ENCODE measurements at regions not wholly inside any gene's neighbourhood (a gene's known extent, or its start where the extent isn't known, plus 50 kb on each side); places are given as distances from the start of the nearest gene placed in this dataset.
"Not testable (repeated sequence)": the region's sequence is repeated elsewhere in the genome, so short reads cannot be mapped to it uniquely, and the experiment has no call there.

DNA sequence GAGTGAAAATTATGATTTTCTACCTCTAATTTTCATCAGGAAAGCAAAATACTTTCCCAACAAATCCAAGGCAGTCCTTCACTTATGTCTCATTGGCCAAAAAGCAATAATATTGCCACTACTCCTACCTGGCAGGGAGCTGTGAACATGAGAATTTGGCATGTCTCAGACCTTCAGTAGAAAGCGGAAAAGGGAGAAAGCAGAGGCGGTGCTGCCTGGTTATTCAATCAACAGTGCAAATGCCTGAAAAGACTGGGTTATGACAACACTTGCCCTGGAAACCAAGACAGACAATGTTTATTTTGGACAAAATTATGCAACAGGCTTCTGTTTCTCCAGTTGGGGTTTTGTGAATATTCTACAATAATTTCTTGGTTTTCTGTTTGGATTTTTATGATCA is 194.4 kb downstream of the TAF11L14 start:
- no peak for DNase-seq (ENCODE audit: low spot score)

DNA sequence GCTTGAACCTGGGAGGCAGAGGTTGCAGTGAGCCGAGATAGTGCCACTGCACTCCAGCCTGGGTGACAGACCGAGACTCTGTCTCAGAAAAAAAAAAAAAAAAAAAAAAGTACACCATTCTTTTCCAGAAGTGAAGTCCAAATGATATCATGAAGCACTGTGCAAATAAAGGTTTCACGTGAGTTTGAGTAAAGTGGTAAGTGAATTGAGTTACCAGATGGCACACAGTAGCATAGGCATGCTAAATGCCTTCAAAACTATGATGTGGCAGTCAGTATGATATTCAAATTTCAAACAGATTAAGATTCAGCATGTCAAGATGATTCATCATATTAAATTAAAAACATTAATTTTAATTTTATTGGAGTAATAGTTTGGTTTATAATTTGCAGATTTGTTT is 195.2 kb downstream of the TAF11L14 start:
- no peak for DNase-seq (ENCODE audit: low spot score)

- DNase-seq (ENCODE audit: low spot score) = no peak
Observed at GRCh38 chr5:17831279-17831678, 197.0 kb downstream of the TAF11L14 start.

- no peak for DNase-seq (ENCODE audit: low spot score)
Observed at GRCh38 chr5:17832949-17833745, 198.9 kb downstream of the TAF11L14 start.

- no peak for DNase-seq (ENCODE audit: low spot score)
Observed at GRCh38 chr5:17837757-17838156, 203.5 kb downstream of the TAF11L14 start.

DNA sequence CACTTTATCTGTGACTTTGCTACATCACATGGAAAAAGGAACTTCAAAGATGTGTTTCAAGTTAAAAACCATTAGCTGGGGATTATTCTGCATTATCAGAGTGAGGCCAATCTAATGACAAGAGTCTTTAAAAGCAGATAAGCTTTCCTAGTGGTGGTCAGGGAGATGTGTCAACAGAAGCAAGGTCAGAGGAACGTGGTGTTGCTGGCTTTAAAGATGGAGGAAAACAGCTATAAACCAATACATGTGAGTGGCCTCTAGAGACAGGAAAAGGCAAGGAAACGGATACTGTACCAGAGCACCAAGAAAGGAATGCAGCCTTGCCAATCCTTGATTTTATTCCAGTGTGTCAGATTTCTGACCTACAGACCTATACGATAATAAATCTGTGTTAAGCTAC is 204.2 kb downstream of the TAF11L14 start:
- DNase-seq (ENCODE audit: low spot score) = no peak

DNA sequence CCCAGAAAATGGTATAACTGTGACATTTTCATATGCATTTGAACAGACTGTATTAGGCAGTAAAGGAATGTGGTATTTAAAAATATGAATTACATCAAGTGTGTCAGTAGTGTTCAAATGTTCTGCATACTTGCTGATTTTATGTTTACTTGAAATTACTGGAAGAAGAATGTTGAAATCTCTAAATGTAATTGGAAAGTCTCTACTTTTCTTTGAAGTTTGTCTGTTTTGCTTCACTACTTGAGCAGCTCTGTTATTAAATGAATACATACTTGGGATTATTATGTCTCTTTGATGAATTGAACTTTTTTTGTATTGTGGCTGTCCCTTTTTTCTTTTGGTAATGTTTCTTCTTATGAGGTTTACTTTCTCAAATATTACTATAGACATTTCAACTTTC is 205.6 kb downstream of the TAF11L14 start:
- DNase-seq (ENCODE audit: low spot score) = no peak

DNA sequence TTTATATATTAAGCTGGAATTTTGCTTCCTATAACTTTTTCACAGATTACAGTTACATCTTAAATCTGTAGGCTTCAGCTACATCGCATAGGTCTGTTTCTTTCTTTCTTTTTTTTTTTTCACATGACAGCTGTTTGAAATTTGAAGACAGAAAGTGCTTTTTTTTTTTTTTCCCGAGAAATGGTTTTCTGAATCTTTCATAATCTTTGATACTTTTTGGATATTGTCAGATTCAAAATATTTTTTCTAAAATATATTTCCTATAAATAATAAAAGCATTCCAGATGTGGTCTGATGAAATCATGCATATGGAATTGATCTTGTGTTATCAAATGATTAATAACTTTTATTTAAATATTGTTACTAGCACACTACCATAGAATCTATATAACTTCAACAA is 212.2 kb downstream of the TAF11L14 start:
- DNase-seq (ENCODE audit: low spot score) = no peak

DNA sequence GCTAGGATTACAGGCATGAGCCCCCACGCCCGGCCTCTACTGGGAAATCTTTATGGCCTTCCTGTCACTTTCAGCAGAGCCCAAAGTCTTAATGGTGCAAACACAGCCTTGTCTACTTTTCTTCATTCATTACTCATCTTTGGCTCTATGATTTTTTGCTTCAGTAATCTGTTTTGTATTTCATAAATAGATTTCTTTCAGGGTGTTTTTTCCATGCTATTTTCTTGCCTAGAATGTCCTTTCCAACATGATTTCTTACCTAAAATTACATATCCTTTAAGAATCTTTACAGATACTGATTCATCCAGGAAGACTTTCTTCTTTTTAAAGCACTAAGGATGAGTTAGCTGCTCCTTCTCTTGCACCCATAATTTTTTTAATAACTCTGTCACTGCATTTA is 213.0 kb downstream of the TAF11L14 start:
- DNase-seq (ENCODE audit: low spot score) = no peak

- DNase-seq (ENCODE audit: low spot score) = no peak
Observed at GRCh38 chr5:17852111-17852510, 217.9 kb downstream of the TAF11L14 start.

GRCh38 chr5:17852740-17853139 is 218.5 kb downstream of the TAF11L14 start:
- DNase-seq (ENCODE audit: low spot score) = no peak

DNA sequence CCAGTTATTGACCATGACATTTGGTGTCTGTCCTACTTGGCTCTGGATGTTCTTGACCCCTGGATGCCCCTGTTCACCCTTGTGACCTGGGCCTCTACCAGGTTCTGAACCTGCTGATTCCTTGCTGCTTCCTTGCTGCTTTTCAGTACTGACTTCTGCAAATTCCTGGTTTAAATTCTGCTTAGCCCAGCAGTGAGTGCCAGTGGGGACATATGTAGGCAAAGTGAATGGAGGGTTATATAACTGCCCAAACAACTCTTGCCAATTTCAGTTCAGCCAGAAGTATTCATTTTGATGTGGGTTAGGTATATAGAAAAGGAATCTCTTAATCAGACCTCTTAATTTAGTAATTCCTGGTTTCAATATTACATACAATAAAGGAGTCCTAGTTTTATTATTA is 220.6 kb downstream of the TAF11L14 start:
- DNase-seq (ENCODE audit: low spot score) = no peak

- no peak for DNase-seq (ENCODE audit: low spot score)
Observed at GRCh38 chr5:17860660-17861315, 226.5 kb downstream of the TAF11L14 start.

- not testable (repeated sequence) for DNase-seq (ENCODE audit: low spot score)
Observed at GRCh38 chr5:17864903-17865302, 230.6 kb downstream of the TAF11L14 start.

- DNase-seq (ENCODE audit: low spot score) = not testable (repeated sequence)
Observed at GRCh38 chr5:17865966-17866365, 231.7 kb downstream of the TAF11L14 start.

- no peak for DNase-seq (ENCODE audit: low spot score)
Observed at GRCh38 chr5:17872204-17872603, 237.9 kb downstream of the TAF11L14 start.

- no peak for DNase-seq (ENCODE audit: low spot score)
Observed at GRCh38 chr5:17878541-17878940, 244.3 kb downstream of the TAF11L14 start.

GRCh38 chr5:17879276-17879675 is 245.0 kb downstream of the TAF11L14 start:
- DNase-seq (ENCODE audit: low spot score) = no peak

DNA sequence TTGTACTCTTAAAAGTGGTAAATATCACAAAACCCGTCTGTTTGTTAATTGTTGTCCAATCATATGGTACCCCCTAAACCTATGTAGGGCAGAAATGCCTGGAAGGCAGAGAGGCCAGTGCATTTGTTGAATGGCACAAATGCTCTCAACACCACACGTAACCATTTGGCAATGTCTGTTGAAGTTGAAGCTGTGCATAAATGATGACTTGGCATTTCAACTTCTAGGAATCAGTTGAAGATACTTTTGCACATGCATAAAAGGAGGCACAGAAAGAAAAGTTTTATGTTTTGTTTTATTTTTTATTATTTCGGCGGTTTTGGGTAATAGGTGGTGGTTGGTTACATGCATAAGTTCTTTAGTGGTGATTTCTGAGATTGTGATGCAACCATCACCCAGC is 246.6 kb downstream of the TAF11L14 start:
- DNase-seq (ENCODE audit: low spot score) = no peak

DNA sequence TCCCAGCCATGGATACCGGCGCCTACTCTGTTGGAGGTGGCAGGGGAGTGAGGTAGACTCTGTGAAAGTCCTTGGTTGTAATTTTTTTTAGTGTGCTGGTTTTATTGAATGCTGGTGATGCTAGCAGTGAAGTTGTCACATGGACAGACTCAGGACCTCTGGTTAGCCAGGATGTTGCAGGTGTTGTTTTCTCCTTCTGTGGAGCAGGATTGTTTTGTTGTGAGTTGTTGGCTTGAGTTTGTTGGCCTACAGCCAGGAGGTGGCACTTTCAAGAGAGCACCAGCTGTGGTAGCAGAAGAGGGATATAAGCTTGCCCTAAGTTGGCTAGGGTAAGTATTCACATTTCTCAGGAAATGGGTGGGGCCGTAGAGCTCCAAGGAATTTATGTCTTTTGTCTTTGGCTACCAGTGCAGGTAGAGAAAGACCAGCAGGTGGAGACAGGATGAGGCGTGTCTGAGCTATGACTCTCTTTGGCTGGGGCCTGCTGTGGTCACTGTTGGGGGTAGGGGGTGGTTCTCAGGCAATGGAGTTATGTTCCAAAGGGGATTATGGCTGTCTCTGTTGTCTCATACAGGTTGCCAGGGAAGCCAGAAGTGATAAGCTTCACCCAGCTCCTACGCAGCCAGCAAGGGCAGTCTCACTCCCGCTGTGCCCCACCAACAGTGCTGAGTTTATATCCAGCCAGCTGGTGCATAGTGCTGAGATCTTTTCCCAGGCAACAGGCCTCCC is 248.7 kb downstream of the TAF11L14 start:
- no peak for DNase-seq (ENCODE audit: low spot score)

DNA sequence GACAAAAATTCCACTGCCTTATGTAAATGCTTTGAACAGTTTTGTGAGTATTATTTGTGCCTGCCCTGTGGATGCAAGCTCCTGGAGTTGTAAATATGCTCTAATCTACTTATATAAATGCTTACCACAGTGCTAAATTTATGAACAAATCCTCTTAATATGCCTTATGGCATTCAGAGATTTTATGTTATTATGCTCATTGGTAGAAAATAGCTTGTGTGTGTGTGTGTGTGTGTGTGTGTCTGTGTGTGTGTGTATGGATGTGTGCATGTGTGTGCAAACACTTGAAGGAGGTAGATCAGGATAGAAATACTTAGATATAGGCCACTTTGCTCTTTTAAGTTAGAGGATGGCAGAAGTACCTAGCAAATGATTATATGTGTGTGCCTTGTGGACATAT is 253.9 kb downstream of the TAF11L14 start:
- no peak for DNase-seq (ENCODE audit: low spot score)

DNA sequence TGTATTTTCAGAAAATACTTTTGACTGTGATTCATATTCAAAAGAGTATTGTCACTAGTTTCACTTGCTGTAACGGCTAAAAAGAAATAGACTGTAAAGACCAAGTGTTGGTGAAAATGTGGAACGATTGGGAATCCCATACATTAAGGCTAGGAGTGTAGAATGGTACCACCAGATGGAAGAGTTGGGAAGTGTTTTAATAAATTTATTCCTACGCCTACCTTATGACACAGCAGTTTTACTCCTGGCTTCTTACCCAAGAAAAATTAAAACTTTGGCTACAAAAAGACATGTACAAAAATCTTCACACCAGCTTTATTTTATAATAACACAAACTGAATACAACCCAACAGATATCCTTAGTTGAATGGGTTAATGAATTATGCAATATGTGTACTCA is 256.2 kb downstream of the TAF11L14 start:
- no peak for DNase-seq (ENCODE audit: low spot score)

DNA sequence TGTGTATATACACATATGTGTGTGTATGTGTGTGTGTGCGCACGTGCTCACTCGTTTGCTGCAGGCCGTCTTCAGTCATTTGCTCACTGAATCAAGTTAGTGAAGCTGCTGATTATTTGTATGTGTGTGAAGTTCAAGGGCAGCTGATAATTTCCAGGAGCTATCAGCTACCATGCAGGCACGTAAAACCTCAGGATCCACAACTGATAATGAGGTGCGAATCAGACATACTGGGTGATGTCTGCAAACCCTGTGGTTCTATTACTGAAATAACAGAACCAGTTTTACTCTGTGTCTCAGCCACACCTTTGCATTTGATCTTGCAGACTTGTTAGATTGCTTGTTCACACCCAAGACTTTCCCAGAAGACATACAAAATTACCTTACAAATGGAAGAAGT is 257.6 kb downstream of the TAF11L14 start:
- DNase-seq (ENCODE audit: low spot score) = no peak

Measured in GM03348 (cell line).